NCI-H146 (cell line): ENCODE measurements at regions not wholly inside any gene's neighbourhood (a gene's known extent, or its start where the extent isn't known, plus 50 kb on each side); places are given as distances from the start of the nearest gene placed in this dataset.
"Not testable (repeated sequence)": the region's sequence is repeated elsewhere in the genome, so short reads cannot be mapped to it uniquely, and the experiment has no call there.

ENCODE experiments used
- DNase-seq: peaks from one replicate; lab custom pipeline; 2025; lab: John Stamatoyannopoulos, UW

- DNase-seq, result no peak
Measured at GRCh38 chr16:73951481-73951880, 345.1 kb upstream of the PSMD7 start.

GRCh38 chr16:73949574-73950320 is 346.9 kb upstream of the PSMD7 start:
- no peak for DNase-seq

GRCh38 chr16:73945631-73946030 is 351.0 kb upstream of the PSMD7 start:
- no peak for DNase-seq

- not testable (repeated sequence) for DNase-seq
Measured at GRCh38 chr16:73943184-73943583, 353.4 kb upstream of the PSMD7 start.

- DNase-seq, result not testable (repeated sequence)
Measured at GRCh38 chr16:73940786-73941185, 355.8 kb upstream of the PSMD7 start.

GRCh38 chr16:73923951-73924350 is 372.7 kb upstream of the PSMD7 start:
- DNase-seq, result no peak

- DNase-seq, result no peak
Measured at GRCh38 chr16:73921295-73921694, 375.3 kb upstream of the PSMD7 start.

- DNase-seq, result no peak
Measured at GRCh38 chr16:73916829-73917594, 379.6 kb upstream of the PSMD7 start.

- no peak for DNase-seq
Measured at GRCh38 chr16:73915935-73916334, 380.7 kb upstream of the PSMD7 start.

- no peak for DNase-seq
Measured at GRCh38 chr16:73915140-73915539, 381.5 kb upstream of the PSMD7 start.

GRCh38 chr16:73912850-73913249 is 383.8 kb upstream of the PSMD7 start:
- no peak for DNase-seq

GRCh38 chr16:73912281-73912680 is 384.3 kb upstream of the PSMD7 start:
- no peak for DNase-seq

- no peak for DNase-seq
Measured at GRCh38 chr16:73909529-73910035, 387.0 kb upstream of the PSMD7 start.

- DNase-seq, result no peak
Measured at GRCh38 chr16:73891129-73891542, 405.5 kb upstream of the PSMD7 start.

GRCh38 chr16:73890186-73891128 is 406.2 kb upstream of the PSMD7 start:
- DNase-seq, result no peak

GRCh38 chr16:73888840-73889490 is 407.6 kb upstream of the PSMD7 start:
- DNase-seq, result no peak

- DNase-seq, result no peak
Measured at GRCh38 chr16:73887911-73888310, 408.7 kb upstream of the PSMD7 start.

GRCh38 chr16:73886426-73886825 is 410.2 kb upstream of the PSMD7 start:
- DNase-seq, result no peak

GRCh38 chr16:73885319-73885718 is 411.3 kb upstream of the PSMD7 start:
- DNase-seq, result no peak

GRCh38 chr16:73883841-73884240 is 412.8 kb upstream of the PSMD7 start:
- no peak for DNase-seq

- DNase-seq, result no peak
Measured at GRCh38 chr16:73883126-73883525, 413.5 kb upstream of the PSMD7 start.

- no peak for DNase-seq
Measured at GRCh38 chr16:73882651-73883050, 414.0 kb upstream of the PSMD7 start.
